Activated naive CD8-positive, alpha-beta T cell treated with anti-CD3 and anti-CD28 coated beads for 36 hours (primary cell): ENCODE measurements at regions not wholly inside any gene's neighbourhood (a gene's known extent, or its start where the extent isn't known, plus 50 kb on each side); places are given as distances from the start of the nearest gene placed in this dataset.

Source experiments
- DNase-seq: peaks from one replicate; pipeline ENCODE4 v3.0.0; 2021
- H3K27ac Mint-ChIP-seq: one replicate; pipeline ENCODE4 v1.8.0; 2022; ENCODE audit warnings: mild to moderate bottlenecking, moderate library complexity, mixed read lengths
- H3K27me3 Mint-ChIP-seq: one replicate; pipeline ENCODE4 v1.8.0; 2022; ENCODE audit warnings: mild to moderate bottlenecking, mixed read lengths
- H3K36me3 Mint-ChIP-seq: one replicate; pipeline ENCODE4 v1.8.0; 2021; ENCODE audit warnings: mild to moderate bottlenecking, mixed read lengths
- H3K4me1 Mint-ChIP-seq: one replicate; pipeline ENCODE4 v1.8.0; 2021; ENCODE audit warnings: mixed read lengths
- H3K4me3 Mint-ChIP-seq: one replicate; pipeline ENCODE4 v1.8.0; 2022; ENCODE audit warnings: mild to moderate bottlenecking, moderate library complexity, mixed read lengths
- H3K9me3 Mint-ChIP-seq: one replicate; pipeline ENCODE4 v1.8.0; 2022; ENCODE audit warnings: mixed read lengths

DNA sequence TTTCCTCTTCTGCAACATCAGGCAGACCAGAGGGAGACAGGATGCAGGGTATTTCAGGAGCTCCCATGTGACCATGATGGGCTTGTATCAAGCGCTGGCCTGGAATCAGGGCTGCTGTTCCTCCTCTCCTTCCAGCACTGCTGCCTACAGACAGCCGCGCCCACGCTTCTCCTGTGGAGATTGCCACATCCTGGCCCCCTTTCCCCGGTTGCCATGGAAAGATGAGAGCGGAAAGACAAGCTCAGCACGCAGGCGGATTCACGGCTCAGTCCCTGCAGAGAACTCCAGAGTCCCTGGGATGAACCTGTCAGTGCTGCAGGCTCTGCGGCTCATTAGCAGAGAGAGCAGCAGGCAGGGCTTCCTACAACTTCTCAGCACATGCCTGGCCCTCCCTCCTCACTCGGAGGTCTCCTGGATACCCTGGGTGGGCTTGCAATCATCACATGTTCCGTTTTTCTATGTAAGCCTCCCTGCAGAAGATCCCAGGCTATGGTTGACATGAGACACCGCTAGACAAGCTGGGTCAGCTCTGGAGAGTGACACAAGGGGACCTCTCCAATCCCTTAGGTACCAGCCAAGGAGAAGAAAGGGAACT, 497.8 kb upstream of the MYT1L start:
- H3K27ac Mint-ChIP-seq: no peak overlapping the region
- no peak for DNase-seq

DNA sequence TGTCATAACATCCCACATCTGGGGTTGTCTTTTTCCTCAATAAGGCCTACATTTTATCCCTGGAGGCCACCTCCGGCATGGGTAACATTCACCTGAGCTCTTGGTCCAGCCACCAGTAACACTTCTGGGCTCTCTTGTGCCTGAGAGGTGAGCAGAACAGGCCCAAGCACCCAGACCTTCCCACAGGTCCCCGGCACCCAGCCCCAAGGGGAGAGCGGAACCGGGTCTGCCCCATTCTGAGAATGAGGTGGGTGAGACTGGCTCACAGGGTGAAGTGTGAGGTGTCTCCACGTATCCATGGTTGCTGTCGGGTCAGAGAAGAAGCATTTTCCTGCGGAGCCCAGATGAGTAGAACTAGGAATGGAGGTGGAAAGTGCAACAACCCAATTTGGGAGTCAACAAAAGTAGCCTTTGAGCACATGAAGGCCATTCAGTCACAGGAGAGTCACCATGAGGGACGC, 496.7 kb upstream of the MYT1L start:
- H3K27me3 Mint-ChIP-seq: peaks cover 8% of the 10 kb centered on the region
- H3K4me1 Mint-ChIP-seq: no peaks in the 10 kb centered on the region
- no peak for DNase-seq
- H3K36me3 Mint-ChIP-seq: no peaks in the 10 kb centered on the region
- no peak overlapping the region for H3K27ac Mint-ChIP-seq
- H3K4me3 Mint-ChIP-seq: no peak overlapping the region
- no peaks in the 10 kb centered on the region for H3K9me3 Mint-ChIP-seq

More for the DNA sequence above, 497.8 kb upstream of the MYT1L start:
- Mint-ChIP-seq H3K27me3 (peaks cover 7% of the 10 kb centered on the region), H3K9me3 (no peaks in the 10 kb centered on the region), H3K36me3 (no peaks in the 10 kb centered on the region), H3K4me1 (no peaks in the 10 kb centered on the region), H3K4me3 (no peak overlapping the region)

DNA sequence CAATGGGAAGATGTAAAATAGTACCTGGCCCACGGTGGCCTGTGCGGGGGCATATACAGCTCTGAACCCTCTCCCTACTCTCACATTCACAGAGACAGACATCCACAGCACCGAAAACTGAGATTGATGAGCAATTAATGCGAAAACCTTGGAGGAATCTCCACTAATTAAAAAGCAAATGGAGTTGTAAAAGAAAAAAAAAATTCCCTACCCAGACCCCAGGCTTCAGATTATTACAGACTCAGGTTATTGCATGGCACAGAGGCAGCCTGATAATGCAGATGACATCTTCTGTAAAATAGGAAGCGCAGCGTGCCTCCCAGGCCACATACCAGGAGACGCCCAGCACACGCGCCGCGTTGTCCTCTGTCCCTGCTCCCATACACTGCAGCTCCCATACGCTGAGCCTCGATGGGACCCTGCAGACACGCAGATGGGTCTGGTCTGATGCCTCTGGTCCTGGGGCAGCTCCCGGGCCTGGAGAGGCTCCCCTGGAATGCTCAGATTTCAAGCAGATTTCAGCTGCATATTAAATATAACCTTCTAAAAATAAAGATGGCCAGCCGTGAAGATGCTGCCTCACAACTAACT, 496.1 kb upstream of the MYT1L start:
- H3K9me3 Mint-ChIP-seq: no peaks in the 10 kb centered on the region
- H3K27me3 Mint-ChIP-seq: peaks cover 8% of the 10 kb centered on the region
- H3K4me1 Mint-ChIP-seq: no peaks in the 10 kb centered on the region
- H3K36me3 Mint-ChIP-seq: no peaks in the 10 kb centered on the region
- H3K4me3 Mint-ChIP-seq: no peak overlapping the region
- DNase-seq: no peak
- H3K27ac Mint-ChIP-seq: no peak overlapping the region

DNA sequence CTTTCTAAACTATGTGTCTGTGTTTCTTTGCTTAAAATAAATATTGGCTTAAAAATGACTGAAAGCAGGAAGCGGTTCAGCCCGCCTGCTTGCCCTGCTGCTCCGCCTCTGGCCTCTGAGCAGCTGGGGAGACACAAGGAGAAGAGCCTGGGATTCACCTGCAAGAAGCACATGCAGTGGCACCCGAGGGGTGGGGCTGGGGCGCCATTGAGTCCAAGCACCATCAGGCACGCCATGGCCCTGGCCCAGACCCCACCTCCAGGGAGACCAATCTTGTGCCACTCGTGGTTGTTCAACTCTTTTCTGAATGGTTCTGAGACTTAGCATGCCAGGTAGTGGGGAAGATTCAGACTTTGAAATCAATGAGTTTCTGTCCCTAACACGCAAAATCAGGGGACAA, 495.5 kb upstream of the MYT1L start:
- no peaks in the 10 kb centered on the region for H3K36me3 Mint-ChIP-seq
- no peak overlapping the region for H3K4me3 Mint-ChIP-seq
- no peak for DNase-seq

DNA sequence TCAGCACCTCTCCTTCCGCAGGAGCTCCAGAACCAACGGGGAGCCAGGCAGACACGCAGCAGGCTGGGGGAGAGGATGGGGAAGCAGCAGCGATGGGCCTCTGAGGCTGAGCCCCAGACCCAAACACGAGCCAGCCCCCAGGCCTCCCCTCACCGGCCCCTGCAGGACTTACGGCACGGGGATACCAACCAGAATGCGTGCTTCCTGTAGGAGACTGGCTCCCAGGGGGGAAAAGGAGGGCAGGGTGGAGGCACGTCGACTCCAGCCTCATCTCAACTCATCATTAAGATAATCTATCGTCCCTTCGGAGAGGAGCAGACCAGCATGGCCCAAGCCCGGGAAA, 495.1 kb upstream of the MYT1L start:
- Mint-ChIP-seq H3K36me3 (no peaks in the 10 kb centered on the region), H3K4me3 (no peak overlapping the region), H3K9me3 (peaks cover 4% of the 10 kb centered on the region), H3K27me3 (peaks cover 4% of the 10 kb centered on the region), H3K4me1 (no peaks in the 10 kb centered on the region), H3K27ac (no peak overlapping the region)
- DNase-seq: no peak

More for the DNA sequence above, 495.5 kb upstream of the MYT1L start:
- H3K27me3 Mint-ChIP-seq: peaks cover 8% of the 10 kb centered on the region
- no peaks in the 10 kb centered on the region for H3K4me1 Mint-ChIP-seq
- no peaks in the 10 kb centered on the region for H3K9me3 Mint-ChIP-seq
- H3K27ac Mint-ChIP-seq: no peak overlapping the region

DNA sequence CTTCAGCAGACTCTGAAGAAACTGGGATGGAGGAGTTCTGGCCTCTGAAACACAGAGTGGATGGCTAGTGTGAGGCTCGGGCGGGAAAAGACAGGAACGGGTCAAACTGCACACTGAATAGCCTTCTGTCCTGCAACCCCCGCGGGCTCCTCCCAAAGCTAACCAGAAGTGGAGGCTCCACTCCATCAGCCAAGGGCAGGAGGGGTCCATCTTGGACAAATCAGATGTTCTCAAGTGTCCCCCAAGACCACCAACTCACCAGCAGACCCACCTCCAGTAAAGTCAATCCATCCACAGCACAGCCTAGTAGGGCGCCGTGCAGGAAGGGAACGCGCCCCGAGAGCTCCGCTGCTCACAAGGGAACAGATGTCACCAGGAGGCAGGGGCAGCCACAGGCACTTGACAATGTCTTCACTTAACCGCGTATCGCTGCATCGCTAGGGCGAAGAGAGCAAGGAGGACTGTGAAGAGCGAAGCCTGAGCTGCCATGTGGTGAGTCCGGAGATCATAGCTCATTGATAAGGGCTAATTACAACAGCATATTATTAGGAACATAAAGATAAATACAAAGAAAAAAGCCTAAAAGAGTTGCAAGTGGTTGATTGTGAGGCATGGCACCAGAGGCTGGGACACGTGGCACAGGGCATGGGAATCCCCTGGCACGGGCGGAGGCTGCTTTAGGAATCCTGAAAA, 494.6 kb upstream of the MYT1L start:
- H3K4me1 Mint-ChIP-seq: no peaks in the 10 kb centered on the region
- H3K9me3 Mint-ChIP-seq: peaks cover 4% of the 10 kb centered on the region
- H3K27me3 Mint-ChIP-seq: peaks cover 4% of the 10 kb centered on the region
- H3K27ac Mint-ChIP-seq: no peak overlapping the region
- H3K4me3 Mint-ChIP-seq: no peak overlapping the region
- H3K36me3 Mint-ChIP-seq: no peaks in the 10 kb centered on the region
- DNase-seq: no peak

DNA sequence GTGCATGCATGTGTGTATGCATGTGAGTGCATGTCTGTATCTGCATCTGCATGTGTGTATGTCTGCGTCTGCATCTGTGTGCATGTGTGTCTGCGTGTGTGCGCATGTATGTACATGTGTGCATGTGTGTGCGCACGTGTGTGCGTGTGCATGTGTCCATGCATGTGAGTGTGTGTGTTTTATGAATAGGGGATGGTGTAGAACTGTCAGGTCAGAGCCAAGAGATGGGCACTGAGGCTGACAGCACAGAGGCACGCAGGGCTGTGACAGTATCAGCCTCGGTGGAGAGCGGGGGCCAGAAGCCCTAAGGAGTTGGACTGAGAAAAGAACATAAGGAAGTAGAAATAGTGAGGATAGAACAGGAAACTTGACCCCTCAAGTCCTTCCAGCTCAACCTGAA, 494.0 kb upstream of the MYT1L start:
- peaks cover 4% of the 10 kb centered on the region for H3K9me3 Mint-ChIP-seq
- no peak for DNase-seq
- H3K4me1 Mint-ChIP-seq: no peaks in the 10 kb centered on the region
- H3K36me3 Mint-ChIP-seq: no peaks in the 10 kb centered on the region
- H3K27me3 Mint-ChIP-seq: peaks cover 5% of the 10 kb centered on the region
- H3K4me3 Mint-ChIP-seq: no peak overlapping the region
- H3K27ac Mint-ChIP-seq: no peak overlapping the region

DNA sequence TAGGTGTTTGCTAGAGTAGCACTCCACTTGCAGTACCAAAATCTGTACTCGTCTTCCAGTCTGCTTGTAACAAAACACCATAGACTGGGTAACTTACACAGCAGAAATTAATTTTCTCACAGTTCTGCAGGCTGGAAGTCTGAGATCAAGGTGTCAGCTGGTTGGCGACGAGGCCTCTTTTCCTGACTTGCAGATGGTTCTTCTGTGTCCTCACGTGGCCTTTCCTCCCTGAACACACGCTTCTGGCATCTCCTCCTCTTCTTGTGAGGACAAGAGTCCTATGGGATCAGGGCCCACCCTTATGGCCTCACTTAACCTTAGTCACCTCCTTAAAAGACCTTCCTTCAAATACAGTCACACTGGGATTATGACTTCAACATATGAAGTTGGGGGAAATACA, 493.5 kb upstream of the MYT1L start:
- Mint-ChIP-seq H3K27ac (no peak overlapping the region), H3K9me3 (peaks cover 4% of the 10 kb centered on the region), H3K36me3 (no peaks in the 10 kb centered on the region), H3K27me3 (peaks cover 8% of the 10 kb centered on the region), H3K4me1 (no peaks in the 10 kb centered on the region), H3K4me3 (no peak overlapping the region)
- DNase-seq: no peak

DNA sequence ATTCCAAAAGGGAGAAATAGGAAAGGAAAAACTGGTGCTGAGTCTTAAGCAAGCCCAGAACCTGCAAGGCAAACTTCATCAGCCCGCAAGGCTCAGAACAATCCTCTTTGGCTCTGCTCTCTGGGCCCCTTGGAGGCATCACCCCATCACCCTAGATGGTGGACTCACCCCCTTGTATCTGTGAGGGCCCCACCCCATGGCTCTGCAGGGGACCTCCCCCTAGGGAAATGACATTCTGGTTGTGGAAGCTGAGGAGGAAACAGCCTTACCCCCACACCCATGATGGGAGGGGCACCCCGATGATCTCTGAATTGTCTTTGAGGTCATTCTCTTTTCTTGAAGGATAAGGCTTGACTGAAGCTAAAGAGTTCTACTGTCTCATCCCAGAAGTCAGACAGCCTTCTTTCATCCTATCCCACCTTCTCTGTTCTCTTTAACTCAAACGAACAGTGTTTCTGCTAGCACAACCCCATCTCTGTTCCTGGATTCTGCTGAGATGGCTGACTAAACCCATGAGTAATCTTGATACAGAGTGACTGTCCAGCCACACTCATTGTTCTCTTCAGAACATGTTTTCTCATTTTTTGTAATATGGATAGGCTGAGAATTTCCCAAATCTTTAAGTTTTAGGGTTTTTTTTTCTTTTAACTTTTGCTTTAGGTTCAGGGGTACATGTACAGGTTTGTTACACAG, 492.1 kb upstream of the MYT1L start:
- no peak for DNase-seq
- Mint-ChIP-seq H3K9me3 (peaks cover 4% of the 10 kb centered on the region), H3K4me1 (no peaks in the 10 kb centered on the region), H3K27ac (no peak overlapping the region), H3K4me3 (no peak overlapping the region), H3K27me3 (peaks cover 18% of the 10 kb centered on the region), H3K36me3 (no peaks in the 10 kb centered on the region)

DNA sequence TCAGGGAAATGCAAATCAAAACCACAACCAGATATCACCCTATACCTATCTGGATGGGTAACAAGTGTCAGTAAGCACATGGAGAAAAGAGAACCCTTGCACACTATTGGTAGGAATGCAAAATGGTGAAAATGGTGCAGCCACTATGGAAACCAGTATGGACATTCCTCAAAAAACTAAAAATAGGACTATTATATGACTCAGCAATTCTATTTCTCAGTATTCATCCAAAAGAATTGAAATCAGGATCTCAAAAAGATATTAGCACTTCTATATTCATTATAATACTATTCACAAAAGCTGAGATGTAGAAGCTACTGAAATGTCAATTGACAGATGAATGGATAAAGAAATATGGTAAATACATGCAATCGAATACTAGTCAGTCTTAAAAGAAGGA, 491.1 kb upstream of the MYT1L start:
- peaks cover 7% of the 10 kb centered on the region for H3K9me3 Mint-ChIP-seq
- H3K27ac Mint-ChIP-seq: no peak overlapping the region
- peaks cover 27% of the 10 kb centered on the region for H3K27me3 Mint-ChIP-seq
- H3K4me1 Mint-ChIP-seq: no peaks in the 10 kb centered on the region
- H3K4me3 Mint-ChIP-seq: no peak overlapping the region
- no peak for DNase-seq
- H3K36me3 Mint-ChIP-seq: no peaks in the 10 kb centered on the region

DNA sequence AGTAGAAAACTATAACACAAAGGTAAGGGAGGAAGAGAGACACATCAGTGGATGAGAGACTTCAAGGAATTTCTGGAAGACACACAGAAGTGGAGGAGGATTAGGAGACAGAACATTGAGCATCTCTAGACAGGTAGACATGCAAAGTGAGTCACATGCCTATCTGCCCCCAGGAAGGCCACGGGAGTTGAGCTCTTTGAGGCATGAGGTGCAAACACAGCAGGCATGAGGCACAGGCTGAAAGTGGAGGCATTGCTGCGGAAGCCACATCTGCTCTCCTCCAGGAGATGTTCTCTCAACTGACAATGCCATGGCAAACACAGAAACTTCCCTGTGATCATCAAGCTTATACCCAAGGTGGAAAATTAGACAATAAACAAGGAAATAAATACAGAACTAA, 481.6 kb upstream of the MYT1L start:
- Mint-ChIP-seq H3K36me3 (peaks cover 2% of the 10 kb centered on the region), H3K9me3 (peaks cover 24% of the 10 kb centered on the region), H3K4me3 (no peak overlapping the region), H3K4me1 (no peaks in the 10 kb centered on the region), H3K27me3 (peaks cover 15% of the 10 kb centered on the region), H3K27ac (no peak overlapping the region)
- no peak for DNase-seq

DNA sequence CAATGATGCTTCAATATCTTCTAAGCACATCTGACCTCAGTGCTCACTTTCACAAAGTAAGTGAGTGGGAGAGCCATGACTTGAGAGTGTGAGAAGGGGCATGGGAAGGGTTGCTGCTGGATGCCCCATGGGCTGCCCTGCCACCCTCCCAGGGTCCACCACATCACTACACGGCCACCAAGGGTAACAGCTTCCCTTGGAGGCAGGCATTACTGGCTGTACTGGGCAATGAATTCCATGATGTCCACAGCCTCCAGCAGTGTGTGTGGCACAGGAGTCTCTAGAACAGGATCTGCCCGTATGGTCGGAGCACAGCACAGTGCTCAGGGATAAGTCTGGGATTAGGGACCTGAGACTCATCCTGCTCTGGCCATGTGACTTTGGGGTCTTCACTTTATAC, 481.0 kb upstream of the MYT1L start:
- Mint-ChIP-seq H3K36me3 (peaks cover 2% of the 10 kb centered on the region), H3K27ac (no peak overlapping the region), H3K27me3 (peaks cover 10% of the 10 kb centered on the region), H3K4me3 (no peak overlapping the region), H3K9me3 (peaks cover 23% of the 10 kb centered on the region), H3K4me1 (no peaks in the 10 kb centered on the region)
- no peak for DNase-seq

DNA sequence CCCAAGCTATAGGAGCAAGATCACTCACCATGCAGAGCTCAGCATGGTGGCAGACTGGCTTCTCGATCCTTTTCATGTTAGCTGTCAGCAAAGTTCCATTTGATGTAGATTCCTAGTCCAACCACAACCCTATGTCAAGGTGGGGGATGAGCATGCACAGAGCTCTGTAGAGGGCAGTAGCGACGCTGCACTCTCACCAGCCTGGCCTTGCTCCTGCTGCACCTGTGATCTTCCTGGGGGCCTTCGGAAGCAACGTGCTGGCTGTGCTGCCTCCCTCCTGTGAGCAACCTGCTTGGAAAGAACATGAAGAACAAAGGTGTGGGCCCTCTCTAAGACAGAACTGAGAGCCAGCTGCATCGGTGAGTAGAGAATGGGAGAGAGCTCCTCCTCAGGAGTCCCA, 479.4 kb upstream of the MYT1L start:
- Mint-ChIP-seq H3K4me1 (no peaks in the 10 kb centered on the region), H3K36me3 (peaks cover 2% of the 10 kb centered on the region), H3K9me3 (peaks cover 20% of the 10 kb centered on the region), H3K27me3 (no peaks in the 10 kb centered on the region), H3K27ac (no peak overlapping the region), H3K4me3 (no peak overlapping the region)
- no peak for DNase-seq

DNA sequence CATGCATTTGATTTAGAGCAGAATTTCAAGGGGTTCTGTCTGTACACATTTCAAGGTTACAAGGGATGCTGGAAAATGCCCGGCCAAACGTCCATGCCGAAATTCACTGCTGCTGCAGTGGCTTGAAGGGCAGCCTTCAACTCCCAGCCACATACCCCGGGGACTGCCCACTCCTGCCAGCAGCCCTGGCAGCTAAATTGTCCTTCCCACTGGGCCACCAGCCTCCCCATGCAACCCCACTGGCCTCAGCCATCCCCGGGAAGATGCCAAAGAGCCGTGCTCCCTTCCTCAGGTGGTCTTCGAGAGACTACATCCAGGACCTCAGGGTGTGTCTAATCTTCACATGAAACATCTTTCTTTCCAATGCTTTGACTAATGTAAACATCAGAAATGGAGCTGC, 478.7 kb upstream of the MYT1L start:
- no peaks in the 10 kb centered on the region for H3K4me1 Mint-ChIP-seq
- H3K9me3 Mint-ChIP-seq: peaks cover 12% of the 10 kb centered on the region
- no peak for DNase-seq
- H3K36me3 Mint-ChIP-seq: peaks cover 2% of the 10 kb centered on the region
- H3K27ac Mint-ChIP-seq: no peak overlapping the region
- H3K4me3 Mint-ChIP-seq: no peak overlapping the region
- no peaks in the 10 kb centered on the region for H3K27me3 Mint-ChIP-seq

DNA sequence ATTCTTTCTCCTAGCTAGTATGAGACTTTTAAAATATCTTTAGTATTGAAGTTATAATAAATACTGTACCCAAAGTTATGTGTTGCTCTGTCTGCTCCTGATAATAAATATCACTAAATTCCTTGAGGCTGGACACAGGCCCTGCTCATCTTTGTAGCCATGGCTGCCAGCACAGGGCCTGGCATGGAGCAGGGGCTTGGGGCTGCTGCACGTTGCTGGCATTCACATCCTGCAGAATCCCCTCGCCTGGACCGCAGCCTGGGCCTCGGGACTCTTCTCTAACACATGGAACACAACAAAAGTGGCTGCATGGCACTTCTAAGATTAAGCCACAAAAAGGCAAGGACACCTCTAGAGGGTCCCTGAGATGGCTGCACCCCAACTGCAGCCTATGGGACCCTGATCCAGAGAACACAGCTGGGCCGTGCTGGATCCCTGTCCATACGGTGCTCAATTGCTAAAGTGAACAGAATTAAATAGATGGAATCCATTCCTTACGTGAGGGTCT, 477.5 kb upstream of the MYT1L start:
- DNase-seq: no peak
- H3K27me3 Mint-ChIP-seq: no peaks in the 10 kb centered on the region
- H3K27ac Mint-ChIP-seq: no peak overlapping the region
- H3K9me3 Mint-ChIP-seq: peaks cover 2% of the 10 kb centered on the region
- no peaks in the 10 kb centered on the region for H3K4me1 Mint-ChIP-seq
- H3K4me3 Mint-ChIP-seq: no peak overlapping the region
- peaks cover 2% of the 10 kb centered on the region for H3K36me3 Mint-ChIP-seq
